ENCODE measurements at regions not wholly inside any gene's neighbourhood (a gene's known extent, or its start where the extent isn't known, plus 50 kb on each side); places are given as distances from the start of the nearest gene placed in this dataset.

- TF ChIP-seq, protein P1, sequence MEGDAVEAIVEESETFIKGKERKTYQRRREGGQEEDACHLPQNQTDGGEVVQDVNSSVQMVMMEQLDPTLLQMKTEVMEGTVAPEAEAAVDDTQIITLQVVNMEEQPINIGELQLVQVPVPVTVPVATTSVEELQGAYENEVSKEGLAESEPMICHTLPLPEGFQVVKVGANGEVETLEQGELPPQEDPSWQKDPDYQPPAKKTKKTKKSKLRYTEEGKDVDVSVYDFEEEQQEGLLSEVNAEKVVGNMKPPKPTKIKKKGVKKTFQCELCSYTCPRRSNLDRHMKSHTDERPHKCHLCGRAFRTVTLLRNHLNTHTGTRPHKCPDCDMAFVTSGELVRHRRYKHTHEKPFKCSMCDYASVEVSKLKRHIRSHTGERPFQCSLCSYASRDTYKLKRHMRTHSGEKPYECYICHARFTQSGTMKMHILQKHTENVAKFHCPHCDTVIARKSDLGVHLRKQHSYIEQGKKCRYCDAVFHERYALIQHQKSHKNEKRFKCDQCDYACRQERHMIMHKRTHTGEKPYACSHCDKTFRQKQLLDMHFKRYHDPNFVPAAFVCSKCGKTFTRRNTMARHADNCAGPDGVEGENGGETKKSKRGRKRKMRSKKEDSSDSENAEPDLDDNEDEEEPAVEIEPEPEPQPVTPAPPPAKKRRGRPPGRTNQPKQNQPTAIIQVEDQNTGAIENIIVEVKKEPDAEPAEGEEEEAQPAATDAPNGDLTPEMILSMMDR (IDR thresholded peaks at IDR 0.05) = no peak
- TF ChIP-seq POLR2A (IDR thresholded peaks at IDR 0.05) = no peak
These were observed 51.2 kb upstream of the ARHGAP20 start for GRCh38 chr11:110763249-110764011.

All from thyroid gland (tissue), 4 donors.